HEK293 (cell line): ENCODE measurements at regions not wholly inside any gene's neighbourhood (a gene's known extent, or its start where the extent isn't known, plus 50 kb on each side); places are given as distances from the start of the nearest gene placed in this dataset.

Experiments
- CTCF ChIA-PET: fragments of 350-600 bp; formaldehyde crosslinking; extraction: SDS; loops from one replicate; lab custom pipeline; 2021; ENCODE audit warnings: antibody characterized with exemption; lab: Yijun Ruan, JAX
- POLR2A ChIA-PET: fragments of 300-600 bp; formaldehyde crosslinking; extraction: SDS; loops from one replicate; lab custom pipeline; 2020; ENCODE audit warnings: antibody characterized with exemption, inconsistent platforms; lab: Yijun Ruan, JAX
- H3K27ac ChIP-seq: fragments of 200-500 bp; sonication (Bioruptor generic); 2 replicates; pipeline ENCODE4 v1.5.1; 2014; ENCODE audit warnings: low read depth, low read length, control low read depth, inconsistent platforms; ENCODE audit errors: extremely low read depth
- H3K36me3 ChIP-seq, 2 experiments: fragments of 200-500 bp in 1 of 2; sonication (Bioruptor generic) in 1 of 2; 1 replicate in 1 of 2; 2 replicates in 1 of 2; pipeline ENCODE4 v1.5.1; 2014 to 2017; ENCODE audit warnings: inconsistent platforms in 2 of 2, low read length in 2 of 2; ENCODE audit not compliant: control insufficient read depth in 2 of 2, insufficient read depth in 1 of 2
- H3K4me1 ChIP-seq: fragments of 200-500 bp; sonication (Bioruptor generic); 2 replicates; pipeline ENCODE4 v1.5.1; 2014; ENCODE audit warnings: mild to moderate bottlenecking, low read length, inconsistent platforms; ENCODE audit not compliant: control insufficient read depth, insufficient read depth
- H3K4me3 ChIP-seq: 2 replicates; pipeline ENCODE4 v1.5.1; 2011; ENCODE audit warnings: low read depth, mild to moderate bottlenecking, control low read depth, low read length, moderate library complexity
- H3K9me3 ChIP-seq: fragments of 200-500 bp; sonication (Bioruptor generic); 2 replicates; pipeline ENCODE4 v1.5.1; 2014; ENCODE audit warnings: low read depth, low read length, inconsistent platforms; ENCODE audit not compliant: control insufficient read depth, insufficient read depth
- GLI2 ChIP-seq: fragments of 450-650 bp; formaldehyde crosslinking; IDR thresholded peaks from 2 replicates; pipeline ENCODE4; 2017; ENCODE audit warnings: missing biosample characterization, missing genetic modification characterization, low read depth, borderline replicate concordance
- KLF1 ChIP-seq: fragments of 450-650 bp; formaldehyde crosslinking; IDR thresholded peaks from 2 replicates; pipeline ENCODE4 v1.5.1; 2016; ENCODE audit warnings: missing biosample characterization, missing genetic modification characterization
- KLF17 ChIP-seq: fragments of 450-650 bp; formaldehyde crosslinking; IDR thresholded peaks from 2 replicates; pipeline ENCODE4 v1.5.1; 2016; ENCODE audit warnings: missing biosample characterization, missing genetic modification characterization
- PBX3 ChIP-seq: sonication (generic); formaldehyde crosslinking; IDR thresholded peaks from 2 replicates; pipeline ENCODE4 v1.8.1; 2022; ENCODE audit warnings: mild to moderate bottlenecking, moderate library complexity, missing genetic modification reagents
- PRDM1 ChIP-seq: fragments of 450-650 bp; formaldehyde crosslinking; IDR thresholded peaks from 2 replicates; pipeline ENCODE4; 2016; ENCODE audit warnings: missing biosample characterization, missing genetic modification characterization
- RBAK ChIP-seq: fragments of 450-650 bp; formaldehyde crosslinking; IDR thresholded peaks from 2 replicates; pipeline ENCODE4 v1.5.1; 2016; ENCODE audit warnings: missing biosample characterization, missing genetic modification characterization
- SALL2 ChIP-seq: fragments of 450-650 bp; formaldehyde crosslinking; IDR thresholded peaks from 2 replicates; pipeline ENCODE4 v1.5.0; 2017; ENCODE audit warnings: missing biosample characterization, mild to moderate bottlenecking, missing genetic modification characterization, borderline replicate concordance
- WT1 ChIP-seq: fragments of 450-650 bp; formaldehyde crosslinking; IDR thresholded peaks from 2 replicates; pipeline ENCODE4 v1.5.1; 2016; ENCODE audit warnings: missing biosample characterization, missing genetic modification characterization
- YY2 ChIP-seq: fragments of 450-650 bp; formaldehyde crosslinking; IDR thresholded peaks from 2 replicates; pipeline ENCODE4 v1.5.1; 2016; ENCODE audit warnings: missing biosample characterization, missing genetic modification characterization
- ZBTB17 ChIP-seq: fragments of 450-650 bp; formaldehyde crosslinking; IDR thresholded peaks from 2 replicates; pipeline ENCODE4 v1.5.1; 2016; ENCODE audit warnings: missing biosample characterization, missing genetic modification characterization
- ZBTB6 ChIP-seq: fragments of 450-650 bp; formaldehyde crosslinking; IDR thresholded peaks from 2 replicates; pipeline ENCODE4 v1.5.1; 2017; ENCODE audit warnings: missing biosample characterization, missing genetic modification characterization
- ZFHX2 ChIP-seq: fragments of 450-650 bp; formaldehyde crosslinking; conservative IDR thresholded peaks from 2 replicates; pipeline ENCODE4 v1.5.1; 2016; ENCODE audit warnings: missing biosample characterization, missing genetic modification characterization
- ZNF132 ChIP-seq: fragments of 450-650 bp; formaldehyde crosslinking; IDR thresholded peaks from 2 replicates; pipeline ENCODE4 v1.5.1; 2017; ENCODE audit warnings: missing biosample characterization, missing genetic modification characterization, borderline replicate concordance
- ZNF138 ChIP-seq: fragments of 450-650 bp; formaldehyde crosslinking; IDR thresholded peaks from 2 replicates; pipeline ENCODE4 v1.5.1; 2016; ENCODE audit warnings: missing biosample characterization, missing genetic modification characterization, borderline replicate concordance
- ZNF175 ChIP-seq: fragments of 450-650 bp; formaldehyde crosslinking; IDR thresholded peaks from 2 replicates; pipeline ENCODE4 v1.5.1; 2016; ENCODE audit warnings: missing biosample characterization, missing genetic modification characterization
- ZNF239 ChIP-seq: fragments of 450-650 bp; formaldehyde crosslinking; IDR thresholded peaks from 2 replicates; pipeline ENCODE4 v1.5.1; 2016; ENCODE audit warnings: missing biosample characterization, missing genetic modification characterization
- ZNF350 ChIP-seq: fragments of 450-650 bp; formaldehyde crosslinking; IDR thresholded peaks from 2 replicates; pipeline ENCODE4 v1.5.0; 2017; ENCODE audit warnings: missing biosample characterization, mild to moderate bottlenecking, missing genetic modification characterization
- ZNF473 ChIP-seq: fragments of 450-650 bp; formaldehyde crosslinking; IDR thresholded peaks from 2 replicates; pipeline ENCODE4 v1.5.1; 2017; ENCODE audit warnings: missing biosample characterization, missing genetic modification characterization
- ZNF544 ChIP-seq: fragments of 450-650 bp; formaldehyde crosslinking; IDR thresholded peaks from 2 replicates; pipeline ENCODE4 v1.5.0; 2017; ENCODE audit warnings: missing biosample characterization, missing genetic modification characterization
- ZNF549 ChIP-seq: fragments of 450-650 bp; IDR thresholded peaks from 2 replicates; pipeline ENCODE4 v1.5.1; 2018; ENCODE audit warnings: missing biosample characterization, missing genetic modification characterization, mild to moderate bottlenecking, inconsistent platforms, moderate library complexity
- ZNF624 ChIP-seq: fragments of 450-650 bp; formaldehyde crosslinking; IDR thresholded peaks from 2 replicates; pipeline ENCODE4 v1.5.1; 2017; ENCODE audit warnings: missing biosample characterization, missing genetic modification characterization
- ZNF654 ChIP-seq: fragments of 450-650 bp; formaldehyde crosslinking; IDR thresholded peaks from 2 replicates; pipeline ENCODE4 v1.5.1; 2016; ENCODE audit warnings: low read depth, missing biosample characterization, missing genetic modification characterization
- ZNF677 ChIP-seq: fragments of 450-650 bp; IDR thresholded peaks from 2 replicates; pipeline ENCODE4 v1.5.0; 2018; ENCODE audit warnings: missing biosample characterization, mild to moderate bottlenecking, missing genetic modification characterization, moderate library complexity
- ZNF768 ChIP-seq: fragments of 450-650 bp; formaldehyde crosslinking; IDR thresholded peaks from 2 replicates; pipeline ENCODE4 v1.5.1; 2018; ENCODE audit warnings: missing biosample characterization, mild to moderate bottlenecking, missing genetic modification characterization
- ZNF776 ChIP-seq: fragments of 450-650 bp; formaldehyde crosslinking; IDR thresholded peaks from 2 replicates; pipeline ENCODE4 v1.5.0; 2017; ENCODE audit warnings: missing biosample characterization, missing genetic modification characterization, borderline replicate concordance
- ZNF777 ChIP-seq: fragments of 450-650 bp; formaldehyde crosslinking; IDR thresholded peaks from 2 replicates; pipeline ENCODE4 v1.5.1; 2017; ENCODE audit warnings: missing biosample characterization, missing genetic modification characterization, borderline replicate concordance
- ZNF837 ChIP-seq: fragments of 450-650 bp; formaldehyde crosslinking; IDR thresholded peaks from 2 replicates; pipeline ENCODE4 v1.5.1; 2016; ENCODE audit warnings: missing biosample characterization, missing genetic modification characterization

- CTCF ChIA-PET = no interaction called here
- Histone ChIP-seq H3K9me3 (no peaks in the 10 kb centered on the region), H3K36me3 (no peaks in the 10 kb centered on the region), H3K4me1 (no peaks in the 10 kb centered on the region)
- TF ChIP-seq ZNF776 (no peak), ZNF768 (tag by site-specific recombination) (no peak), ZNF175 (no peak), ZBTB17 (tag by site-specific recombination) (no peak), ZNF544 (tag by site-specific recombination) (no peak)
- TF ChIP-seq, all 188 proteins: peak for 0
- POLR2A ChIA-PET = no interaction called here
- H3K4me3 ChIP-seq = no peak overlapping the region
- no peak overlapping the region for H3K27ac ChIP-seq
Observed at GRCh38 chr12:105451798-105452197, 121.3 kb downstream of the C12orf75 start.

- Histone ChIP-seq H3K4me3 (no peak overlapping the region), H3K4me1 (no peaks in the 10 kb centered on the region), H3K9me3 (no peaks in the 10 kb centered on the region), H3K27ac (no peak overlapping the region), H3K36me3 (no peaks in the 10 kb centered on the region)
- TF ChIP-seq WT1 (tag by site-specific recombination) (no peak), ZNF239 (no peak), ZFHX2 (tag by site-specific recombination) (no peak)
- ChIA-PET CTCF (no interaction called here), POLR2A (no interaction called here)
Observed at GRCh38 chr12:105453316-105453715, 122.8 kb downstream of the C12orf75 start.

GRCh38 chr12:105454688-105455087 is 124.2 kb downstream of the C12orf75 start:
- ChIA-PET CTCF (interaction anchor here (0.6 to 0.9 kb wide), 2 partner anchors 11 to 34 kb away, joined by 3 read pairs; no protein-coding TSS in a partner anchor), POLR2A (no interaction called here)
- TF ChIP-seq PBX3 (CRISPR knock-in tag) = no peak
- TF ChIP-seq ZNF777 (tag by site-specific recombination) = no peak
- TF ChIP-seq ZNF624 (tag by site-specific recombination) = no peak
- TF ChIP-seq ZNF138 (tag by site-specific recombination) = no peak
- TF ChIP-seq ZNF132 (tag by site-specific recombination) = no peak
- TF ChIP-seq ZNF654 (tag by site-specific recombination) = no peak
- no peak for TF ChIP-seq ZNF549 (tag by site-specific recombination)
- TF ChIP-seq PRDM1 = no peak
- no peak for TF ChIP-seq KLF1 (tag by site-specific recombination)
- TF ChIP-seq ZNF350 (tag by site-specific recombination) = no peak
- TF ChIP-seq ZNF837 (tag by site-specific recombination) = no peak
- no peak for TF ChIP-seq ZBTB6 (tag by site-specific recombination)
- no peak for TF ChIP-seq SALL2
- no peak for TF ChIP-seq ZNF677
- no peak for TF ChIP-seq YY2
- TF ChIP-seq KLF17 (tag by site-specific recombination) = no peak
- TF ChIP-seq GLI2 (tag by site-specific recombination) = no peak
- no peak for TF ChIP-seq ZNF473 (tag by site-specific recombination)
- TF ChIP-seq RBAK (tag by site-specific recombination) = no peak

More at GRCh38 chr12:105454688-105455087, 124.2 kb downstream of the C12orf75 start:
- no peak overlapping the region for H3K4me3 ChIP-seq
- H3K36me3 ChIP-seq = no peaks in the 10 kb centered on the region
- H3K4me1 ChIP-seq = no peaks in the 10 kb centered on the region
- no peaks in the 10 kb centered on the region for H3K9me3 ChIP-seq
- H3K27ac ChIP-seq = no peak overlapping the region
